Muscle layer of colon (tissue), 2 donors: ENCODE measurements at regions not wholly inside any gene's neighbourhood (a gene's known extent, or its start where the extent isn't known, plus 50 kb on each side); places are given as distances from the start of the nearest gene placed in this dataset.

ENCODE experiments used
- H3K27ac ChIP-seq: one replicate; pipeline ENCODE4 v1.7.0; 2013; ENCODE audit warnings: low read depth, mild to moderate bottlenecking, low read length, moderate library complexity
- H3K27me3 ChIP-seq, 2 donors: one replicate each; pipeline ENCODE4 v1.7.0; 2013; ENCODE audit warnings: low read length in 2 of 2, mild to moderate bottlenecking in 2 of 2; ENCODE audit not compliant: insufficient read depth in 2 of 2, control insufficient read depth in 1 of 2
- H3K36me3 ChIP-seq: one replicate; pipeline ENCODE4 v1.7.0; 2013; ENCODE audit warnings: mild to moderate bottlenecking, low read length; ENCODE audit not compliant: insufficient read depth
- H3K4me1 ChIP-seq: one replicate; pipeline ENCODE4 v1.7.0; 2013; ENCODE audit warnings: mild to moderate bottlenecking, low read length; ENCODE audit not compliant: insufficient read depth
- H3K4me3 ChIP-seq, 2 donors: one replicate each; pipeline ENCODE4 v1.7.0; 2013; ENCODE audit warnings: low read length in 2 of 2, low read depth in 1 of 2, mild to moderate bottlenecking in 1 of 2, moderate library complexity in 1 of 2
- H3K9ac ChIP-seq: one replicate; pipeline ENCODE4 v1.7.0; 2013; ENCODE audit warnings: low read length
- H3K9me3 ChIP-seq: one replicate; pipeline ENCODE4 v1.7.0; 2013; ENCODE audit warnings: mild to moderate bottlenecking, low read length
- donor health status: abdominal sarcoma.
- donor health status: Adenocarcinoma of cecum.

GRCh38 chr19:31018936-31019335, 330.3 kb downstream of the TSHZ3 start:
- H3K36me3 ChIP-seq, result no peaks in the 10 kb centered on the region
- H3K27ac ChIP-seq, result no peak overlapping the region
- H3K9ac ChIP-seq, result no peak overlapping the region
- H3K4me1 ChIP-seq, result no peaks in the 10 kb centered on the region
- no peaks in the 10 kb centered on the region for H3K9me3 ChIP-seq
- no peak overlapping the region for H3K4me3 ChIP-seq
- no peaks in the 10 kb centered on the region for H3K27me3 ChIP-seq

- no peaks in the 10 kb centered on the region for H3K4me1 ChIP-seq
- H3K4me3 ChIP-seq, result no peak overlapping the region
- H3K27me3 ChIP-seq, result no peaks in the 10 kb centered on the region
- no peaks in the 10 kb centered on the region for H3K9me3 ChIP-seq
- no peaks in the 10 kb centered on the region for H3K36me3 ChIP-seq
- H3K27ac ChIP-seq, result no peak overlapping the region
- no peak overlapping the region for H3K9ac ChIP-seq
Observed at GRCh38 chr19:31015778-31016177, 333.5 kb downstream of the TSHZ3 start.

GRCh38 chr19:31014668-31015067, 334.6 kb downstream of the TSHZ3 start:
- H3K9ac ChIP-seq, result no peak overlapping the region
- H3K4me3 ChIP-seq, result no peak overlapping the region
- H3K4me1 ChIP-seq, result no peaks in the 10 kb centered on the region
- no peaks in the 10 kb centered on the region for H3K9me3 ChIP-seq
- no peak overlapping the region for H3K27ac ChIP-seq
- H3K27me3 ChIP-seq, result no peaks in the 10 kb centered on the region
- H3K36me3 ChIP-seq, result no peaks in the 10 kb centered on the region

DNA sequence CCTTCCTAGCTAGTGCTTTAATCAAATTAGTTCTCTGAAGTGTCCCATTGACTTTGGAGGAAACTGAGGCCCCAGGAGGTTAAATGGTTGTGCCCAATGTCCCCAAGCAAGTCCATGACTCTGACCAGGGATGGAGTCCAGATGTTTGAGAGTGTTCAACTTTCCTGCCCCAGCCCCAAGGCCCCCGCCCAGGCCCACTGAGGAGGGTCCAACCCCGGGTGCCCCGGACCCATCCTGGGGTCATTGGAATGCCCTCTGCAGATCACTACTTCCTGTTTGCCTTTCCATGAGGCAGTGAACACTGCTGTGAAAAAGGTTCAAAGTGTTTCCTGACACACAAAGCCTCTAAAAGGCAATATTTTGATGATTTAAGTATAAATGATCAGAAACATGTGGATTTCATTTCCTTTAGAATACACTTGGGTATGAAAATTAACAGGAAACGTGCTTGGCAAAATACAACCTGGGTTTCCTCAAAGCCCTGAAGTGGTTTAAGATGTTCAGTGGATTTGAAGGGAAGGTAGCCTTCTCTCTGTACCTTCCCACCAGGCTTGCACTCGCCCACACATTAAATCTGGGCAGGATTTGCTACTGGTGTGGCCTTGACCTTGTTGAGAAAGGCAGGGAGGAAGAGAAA, 335.7 kb downstream of the TSHZ3 start:
- Histone ChIP-seq H3K27ac (no peak overlapping the region), H3K4me3 (no peak overlapping the region), H3K36me3 (no peaks in the 10 kb centered on the region), H3K27me3 (no peaks in the 10 kb centered on the region), H3K9me3 (no peaks in the 10 kb centered on the region), H3K4me1 (no peaks in the 10 kb centered on the region), H3K9ac (no peak overlapping the region)

GRCh38 chr19:31002518-31003244, 346.6 kb downstream of the TSHZ3 start:
- Histone ChIP-seq H3K27ac (no peak overlapping the region), H3K36me3 (no peaks in the 10 kb centered on the region), H3K27me3 (no peaks in the 10 kb centered on the region), H3K4me1 (no peaks in the 10 kb centered on the region), H3K9me3 (no peaks in the 10 kb centered on the region), H3K4me3 (no peak overlapping the region), H3K9ac (no peak overlapping the region)

DNA sequence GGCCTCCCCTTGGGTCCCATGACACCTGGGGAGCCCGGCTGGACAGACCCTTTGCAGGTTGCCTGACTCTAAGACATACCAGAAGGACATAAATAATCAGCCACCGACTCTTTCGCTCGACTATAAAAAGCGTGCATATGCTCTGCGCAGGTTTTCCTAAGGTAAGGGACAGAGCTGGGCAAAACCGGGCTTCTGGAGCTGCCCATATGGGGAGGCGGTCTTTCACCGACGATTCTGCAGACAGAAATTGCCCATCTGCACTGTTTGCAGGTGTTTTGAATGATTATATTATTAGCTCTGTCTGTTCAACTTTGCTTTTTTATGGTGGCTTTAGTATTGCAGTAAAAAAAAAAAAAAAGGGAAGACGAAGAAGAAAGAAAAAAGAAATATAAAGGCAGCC, 347.2 kb downstream of the TSHZ3 start:
- H3K36me3 ChIP-seq, result no peaks in the 10 kb centered on the region
- H3K9me3 ChIP-seq, result no peaks in the 10 kb centered on the region
- no peak overlapping the region for H3K4me3 ChIP-seq
- no peaks in the 10 kb centered on the region for H3K27me3 ChIP-seq
- no peak overlapping the region for H3K9ac ChIP-seq
- no peaks in the 10 kb centered on the region for H3K4me1 ChIP-seq
- no peak overlapping the region for H3K27ac ChIP-seq

DNA sequence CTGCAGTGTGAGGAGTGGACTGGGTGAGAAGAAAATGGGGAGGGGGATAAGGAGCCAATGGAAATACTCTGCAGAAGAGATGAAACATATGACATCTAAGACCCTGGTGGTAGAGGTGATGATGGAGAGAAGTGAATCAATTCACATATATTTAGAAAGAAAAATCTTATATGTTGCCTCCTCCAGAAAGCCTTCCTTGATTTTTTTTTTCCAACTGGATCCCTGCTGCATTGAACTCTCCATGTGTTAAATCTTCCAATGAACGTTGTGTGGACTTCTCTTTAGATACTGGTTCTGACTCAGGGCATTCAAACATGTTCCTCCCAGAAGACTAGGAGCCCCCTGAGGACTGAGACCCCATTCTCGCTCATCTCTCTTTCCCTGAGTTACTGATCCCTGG, 348.3 kb downstream of the TSHZ3 start:
- Histone ChIP-seq H3K4me1 (no peaks in the 10 kb centered on the region), H3K9me3 (no peaks in the 10 kb centered on the region)

DNA sequence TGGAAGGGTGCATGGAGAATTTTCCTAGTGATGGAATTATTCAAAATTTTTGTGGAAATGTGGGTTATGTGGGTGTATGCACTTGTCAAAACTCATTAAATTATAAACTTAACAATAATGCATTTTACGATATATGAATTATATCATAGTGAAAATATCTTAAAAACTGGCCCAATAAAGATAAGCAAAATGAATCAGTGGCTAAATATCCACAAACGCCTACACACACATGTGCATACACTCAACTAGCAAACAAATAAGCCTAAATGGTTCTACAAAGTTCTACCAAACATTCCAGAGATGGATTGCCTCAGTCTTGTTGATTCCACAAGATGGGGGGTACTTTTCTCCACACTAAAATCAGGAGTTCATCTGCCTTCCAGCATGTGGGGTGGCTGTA, 349.5 kb downstream of the TSHZ3 start:
- no peak overlapping the region for H3K27ac ChIP-seq
- no peak overlapping the region for H3K4me3 ChIP-seq
- no peaks in the 10 kb centered on the region for H3K36me3 ChIP-seq
- H3K4me1 ChIP-seq, result no peaks in the 10 kb centered on the region
- no peaks in the 10 kb centered on the region for H3K9me3 ChIP-seq
- no peak overlapping the region for H3K9ac ChIP-seq
- no peaks in the 10 kb centered on the region for H3K27me3 ChIP-seq

More for the DNA sequence above, 348.3 kb downstream of the TSHZ3 start:
- Histone ChIP-seq H3K27me3 (no peaks in the 10 kb centered on the region), H3K9ac (no peak overlapping the region), H3K27ac (no peak overlapping the region), H3K4me3 (no peak overlapping the region), H3K36me3 (no peaks in the 10 kb centered on the region)

- no peaks in the 10 kb centered on the region for H3K4me1 ChIP-seq
- no peak overlapping the region for H3K27ac ChIP-seq
- H3K4me3 ChIP-seq, result no peak overlapping the region
- H3K9ac ChIP-seq, result no peak overlapping the region
- no peaks in the 10 kb centered on the region for H3K27me3 ChIP-seq
- no peaks in the 10 kb centered on the region for H3K36me3 ChIP-seq
- no peaks in the 10 kb centered on the region for H3K9me3 ChIP-seq
Observed at GRCh38 chr19:30997222-30997621, 352.0 kb downstream of the TSHZ3 start.

- Histone ChIP-seq H3K4me3 (no peak overlapping the region), H3K9ac (no peak overlapping the region), H3K36me3 (no peaks in the 10 kb centered on the region), H3K9me3 (no peaks in the 10 kb centered on the region), H3K27ac (no peak overlapping the region), H3K27me3 (no peaks in the 10 kb centered on the region), H3K4me1 (no peaks in the 10 kb centered on the region)
Observed at GRCh38 chr19:30978639-30979038, 370.6 kb downstream of the TSHZ3 start.

GRCh38 chr19:30969591-30969990, 379.6 kb downstream of the TSHZ3 start:
- Histone ChIP-seq H3K9me3 (no peaks in the 10 kb centered on the region), H3K27me3 (no peaks in the 10 kb centered on the region), H3K27ac (no peak overlapping the region), H3K9ac (no peak overlapping the region), H3K36me3 (no peaks in the 10 kb centered on the region), H3K4me1 (no peaks in the 10 kb centered on the region), H3K4me3 (no peak overlapping the region)

- H3K36me3 ChIP-seq, result no peaks in the 10 kb centered on the region
- no peaks in the 10 kb centered on the region for H3K4me1 ChIP-seq
- no peak overlapping the region for H3K27ac ChIP-seq
Observed at GRCh38 chr19:30968841-30969399, 380.3 kb downstream of the TSHZ3 start.

More at GRCh38 chr19:30968841-30969399, 380.3 kb downstream of the TSHZ3 start:
- Histone ChIP-seq H3K9ac (no peak overlapping the region), H3K9me3 (no peaks in the 10 kb centered on the region), H3K4me3 (no peak overlapping the region), H3K27me3 (no peaks in the 10 kb centered on the region)
